Liver (tissue), 8 donors: ENCODE measurements at regions not wholly inside any gene's neighbourhood (a gene's known extent, or its start where the extent isn't known, plus 50 kb on each side); places are given as distances from the start of the nearest gene placed in this dataset.

Source experiments
- DNase-seq: peaks from one replicate; pipeline ENCODE4 v3.0.0-alpha.2; 2017; ENCODE audit warnings: low spot score
- H3K27ac ChIP-seq, 2 donors: one replicate each; pipeline ENCODE4 v1.7.0; 2013; ENCODE audit warnings: inconsistent platforms in 2 of 2, low read length in 2 of 2, control low read depth in 1 of 2, low read depth in 1 of 2, mild to moderate bottlenecking in 1 of 2
- H3K27me3 ChIP-seq, 4 donors: one replicate each; pipeline versions ENCODE4 v1.6.1 to v1.7.0; 2013; ENCODE audit warnings: low read length in 3 of 4, inconsistent platforms in 1 of 4, mild to moderate bottlenecking in 1 of 4, moderate library complexity in 1 of 4; ENCODE audit not compliant: control insufficient read depth in 4 of 4, insufficient read depth in 4 of 4
- H3K36me3 ChIP-seq, 4 donors: one replicate each; pipeline versions ENCODE4 v1.6.1 to v1.7.0; 2013; ENCODE audit warnings: low read length in 3 of 4, mild to moderate bottlenecking in 3 of 4, low read depth in 1 of 4, moderate library complexity in 1 of 4; ENCODE audit not compliant: control insufficient read depth in 4 of 4, insufficient read depth in 3 of 4
- H3K4me1 ChIP-seq, 4 donors: one replicate each; pipeline versions ENCODE4 v1.6.1 to v1.7.0; 2013; ENCODE audit warnings: low read length in 3 of 4, mild to moderate bottlenecking in 3 of 4, moderate library complexity in 1 of 4; ENCODE audit not compliant: control insufficient read depth in 4 of 4, insufficient read depth in 4 of 4
- H3K4me3 ChIP-seq, 3 donors: one replicate each; pipeline versions ENCODE4 v1.6.1 to v1.7.0; 2013; ENCODE audit warnings: low read length in 3 of 3, control low read depth in 1 of 3, low read depth in 1 of 3, mild to moderate bottlenecking in 1 of 3
- H3K9ac ChIP-seq, 2 donors: one replicate each; pipeline ENCODE4 v1.7.0; 2013; ENCODE audit warnings: low read length in 2 of 2, mild to moderate bottlenecking in 2 of 2, moderate library complexity in 2 of 2, control low read depth in 1 of 2, low read depth in 1 of 2
- H3K9me3 ChIP-seq, 4 donors: one replicate each; pipeline versions ENCODE4 v1.6.1 to v1.7.0; 2013; ENCODE audit warnings: low read length in 3 of 4; ENCODE audit not compliant: control insufficient read depth in 4 of 4
- ATF3 ChIP-seq: IDR thresholded peaks from 2 replicates; pipeline ENCODE4 v1.6.1; 2016; ENCODE audit warnings: antibody characterized with exemption
- CTCF ChIP-seq: fragments of 150-350 bp; IDR thresholded peaks from 2 replicates; pipeline ENCODE4 v1.5.1; 2017; ENCODE audit warnings: improper control_type of control experiment, low read depth, low read length; ENCODE audit not compliant: missing input control
- EGR1 ChIP-seq, 2 donors: IDR thresholded peaks; 2 replicates each; pipeline ENCODE4 v1.6.1; 2016 to 2018; ENCODE audit warnings: antibody characterized with exemption in 2 of 2, low read depth in 2 of 2
- FOXA1 ChIP-seq: IDR thresholded peaks from 2 replicates; pipeline ENCODE4 v1.6.1; 2016; ENCODE audit warnings: antibody characterized with exemption
- FOXA2 ChIP-seq: IDR thresholded peaks from 2 replicates; pipeline ENCODE4 v1.6.1; 2016; ENCODE audit warnings: antibody characterized with exemption
- GABPA ChIP-seq, 2 donors: IDR thresholded peaks in 1 of 2; conservative IDR thresholded peaks in 1 of 2; 2 replicates each; pipeline ENCODE4 v1.6.1; 2016; ENCODE audit warnings: antibody characterized with exemption in 2 of 2, mild to moderate bottlenecking in 1 of 2, moderate library complexity in 1 of 2
- HNF4A ChIP-seq, 2 donors: conservative IDR thresholded peaks; 2 replicates each; pipeline ENCODE4 v1.6.1; 2016; ENCODE audit warnings: antibody characterized with exemption in 2 of 2, mild to moderate bottlenecking in 2 of 2
- HNF4G ChIP-seq: IDR thresholded peaks from 2 replicates; pipeline ENCODE4 v1.6.1; 2016; ENCODE audit warnings: antibody characterized with exemption
- JUND ChIP-seq, 2 donors: IDR thresholded peaks; 2 replicates each; pipeline ENCODE4 v1.6.1; 2016; ENCODE audit warnings: antibody characterized with exemption in 2 of 2
- MAX ChIP-seq: IDR thresholded peaks from 2 replicates; pipeline ENCODE4 v1.6.1; 2016; ENCODE audit warnings: antibody characterized with exemption
- NR2F2 ChIP-seq: IDR thresholded peaks from 2 replicates; pipeline ENCODE4 v1.6.1; 2016; ENCODE audit warnings: antibody characterized with exemption
- RAD21 ChIP-seq, 2 donors: IDR thresholded peaks; 2 replicates each; pipeline ENCODE4 v1.6.1; 2016; ENCODE audit warnings: antibody characterized with exemption in 2 of 2, mild to moderate bottlenecking in 2 of 2
- REST ChIP-seq: IDR thresholded peaks from 2 replicates; pipeline ENCODE4 v1.6.1; 2016; ENCODE audit warnings: antibody characterized with exemption, mild to moderate bottlenecking
- RXRA ChIP-seq, 2 donors: IDR thresholded peaks; 2 replicates each; pipeline ENCODE4 v1.6.1; 2017 to 2018; ENCODE audit warnings: antibody characterized with exemption in 2 of 2, mild to moderate bottlenecking in 1 of 2
- SP1 ChIP-seq: IDR thresholded peaks from 2 replicates; pipeline ENCODE4 v1.6.1; 2018; ENCODE audit warnings: antibody characterized with exemption, mild to moderate bottlenecking
- TAF1 ChIP-seq: conservative IDR thresholded peaks from 2 replicates; pipeline ENCODE4 v1.6.1; 2016; ENCODE audit warnings: antibody characterized with exemption, mild to moderate bottlenecking
- YY1 ChIP-seq: IDR thresholded peaks from 2 replicates; pipeline ENCODE4 v1.6.1; 2016; ENCODE audit warnings: antibody characterized with exemption, mild to moderate bottlenecking
- ZBTB33 ChIP-seq: IDR thresholded peaks from 2 replicates; pipeline ENCODE4 v1.6.1; 2016; ENCODE audit warnings: antibody characterized with exemption
- WGBS: extraction: QIAGEN DNeasy Blood & Tissue Kit; methylation state at CpG from one replicate; pipeline ENCODE4 v1.1.7; 2013; 5-methylcytosine and 5-hydroxymethylcytosine counted together
- donor health status: healthy.
- donor health status: healthy.
- donor health status: healthy.
- donor health status: healthy.
- donor health status: healthy.

- TF ChIP-seq FOXA2 (no peak), YY1 (no peak), ZBTB33 (no peak), RAD21 (IDR thresholded peaks at IDR 0.05) (no peak), GABPA (IDR thresholded peaks at IDR 0.05 in 1 of 2, conservative IDR thresholded peaks at IDR 0.05 in 1 of 2) (no peak), RXRA (IDR thresholded peaks at IDR 0.05) (no peak), FOXA1 (no peak), REST (no peak), NR2F2 (no peak), HNF4G (no peak), ATF3 (no peak), CTCF (no peak), SP1 (no peak), EGR1 (IDR thresholded peaks at IDR 0.05; ENCODE audit: low read depth in 2 of 2) (no peak), TAF1 (no peak), MAX (no peak), HNF4A (conservative IDR thresholded peaks at IDR 0.05) (no peak), JUND (IDR thresholded peaks at IDR 0.05) (no peak)
- WGBS, result 60% methylated on average over 2 of the region's 2 CpGs
- peaks cover 0 to 3% (median 0%) of the 10 kb centered on the region in 4 donors for H3K27me3 ChIP-seq
- H3K27ac ChIP-seq, result no peak overlapping the region
- H3K9me3 ChIP-seq, result peaks cover 0 to 2% (median 0%) of the 10 kb centered on the region in 4 donors
- no peak overlapping the region for H3K4me3 ChIP-seq
- DNase-seq, result no peak
- H3K36me3 ChIP-seq, result no peaks in the 10 kb centered on the region
- H3K9ac ChIP-seq, result no peak overlapping the region
- H3K4me1 ChIP-seq, result peaks cover 0 to 6% (median 5%) of the 10 kb centered on the region in 4 donors
These were observed 194.0 kb upstream of the SLC16A7 start for GRCh38 chr12:59401862-59402261.
